ENCODE measurements at regions not wholly inside any gene's neighbourhood (a gene's known extent, or its start where the extent isn't known, plus 50 kb on each side); places are given as distances from the start of the nearest gene placed in this dataset.
"Not testable (repeated sequence)": the region's sequence is repeated elsewhere in the genome, so short reads cannot be mapped to it uniquely, and the experiment has no call there.

GRCh38 chr14:53399057-53399456 is 245.9 kb upstream of the DDHD1 start:
- Histone ChIP-seq H3K4me1 (ENCODE audit: control insufficient read depth, low read length) (no peaks in the 10 kb centered on the region), H3K9me2 (replicated peaks; ENCODE audit: control insufficient read depth, low read length) (no peaks in the 10 kb centered on the region), H3K4me3 (ENCODE audit: low read length) (no peak overlapping the region), H3K36me3 (ENCODE audit: control insufficient read depth, low read length) (no peaks in the 10 kb centered on the region), H3K9me3 (ENCODE audit: control insufficient read depth, insufficient read depth, low read length) (no peaks in the 10 kb centered on the region), H3F3A (ENCODE audit: control insufficient read depth, insufficient read depth) (no peaks in the 10 kb centered on the region), H3K27ac (ENCODE audit: low read depth, low read length) (no peak overlapping the region), H3K4me2 (ENCODE audit: low read length) (no peak overlapping the region), H3K79me2 (ENCODE audit: control insufficient read depth, low read length) (no peaks in the 10 kb centered on the region), H3K27me3 (ENCODE audit: control insufficient read depth, low read length) (no peaks in the 10 kb centered on the region), H4K20me1 (ENCODE audit: control insufficient read depth, insufficient read depth, low read depth, low read length) (no peaks in the 10 kb centered on the region)
- no peak for TF ChIP-seq EZH2phosphoT487 (IDR thresholded peaks at IDR 0.05; ENCODE audit: borderline replicate concordance, low read length)
- TF ChIP-seq CTCF (IDR thresholded peaks at IDR 0.05; ENCODE audit: low read depth, low read length, poor library complexity, severe bottlenecking): peak; percentile 54

GRCh38 chr14:53398616-53399015 is 245.5 kb upstream of the DDHD1 start:
- no peaks in the 10 kb centered on the region for H3K9me3 ChIP-seq (ENCODE audit: control insufficient read depth, insufficient read depth, low read length)

GRCh38 chr14:53395267-53395666 is 242.1 kb upstream of the DDHD1 start:
- H3F3A ChIP-seq (ENCODE audit: control insufficient read depth, insufficient read depth); H3K4me2 ChIP-seq (ENCODE audit: low read length); H3K9me3 ChIP-seq (ENCODE audit: control insufficient read depth, insufficient read depth, low read length); H3K4me1 ChIP-seq (ENCODE audit: control insufficient read depth, low read length); H3K36me3 ChIP-seq (ENCODE audit: control insufficient read depth, low read length); H4K20me1 ChIP-seq (ENCODE audit: control insufficient read depth, insufficient read depth, low read depth, low read length); H3K79me2 ChIP-seq (ENCODE audit: control insufficient read depth, low read length); H3K27ac ChIP-seq (ENCODE audit: low read depth, low read length); H3K4me3 ChIP-seq (ENCODE audit: low read length); H3K9me2 ChIP-seq (replicated peaks; ENCODE audit: control insufficient read depth, low read length); H3K27me3 ChIP-seq (ENCODE audit: control insufficient read depth, low read length): not testable (repeated sequence)

More at GRCh38 chr14:53398616-53399015, 245.5 kb upstream of the DDHD1 start:
- no peaks in the 10 kb centered on the region for H3K27me3 ChIP-seq (ENCODE audit: control insufficient read depth, low read length)
- H3K27ac ChIP-seq (ENCODE audit: low read depth, low read length): no peak overlapping the region
- H3K36me3 ChIP-seq (ENCODE audit: control insufficient read depth, low read length): no peaks in the 10 kb centered on the region
- H4K20me1 ChIP-seq (ENCODE audit: control insufficient read depth, insufficient read depth, low read depth, low read length): no peaks in the 10 kb centered on the region
- TF ChIP-seq CTCF (IDR thresholded peaks at IDR 0.05; ENCODE audit: low read depth, low read length, poor library complexity, severe bottlenecking): no peak
- TF ChIP-seq EZH2phosphoT487 (IDR thresholded peaks at IDR 0.05; ENCODE audit: borderline replicate concordance, low read length): no peak
- no peaks in the 10 kb centered on the region for H3K9me2 ChIP-seq (replicated peaks; ENCODE audit: control insufficient read depth, low read length)
- H3K4me2 ChIP-seq (ENCODE audit: low read length): no peak overlapping the region
- H3K4me1 ChIP-seq (ENCODE audit: control insufficient read depth, low read length): no peaks in the 10 kb centered on the region
- no peaks in the 10 kb centered on the region for H3F3A ChIP-seq (ENCODE audit: control insufficient read depth, insufficient read depth)
- no peak overlapping the region for H3K4me3 ChIP-seq (ENCODE audit: low read length)
- H3K79me2 ChIP-seq (ENCODE audit: control insufficient read depth, low read length): no peaks in the 10 kb centered on the region

- Histone ChIP-seq H3K4me2 (ENCODE audit: low read length) (no peak overlapping the region), H3K9me3 (ENCODE audit: control insufficient read depth, insufficient read depth, low read length) (no peaks in the 10 kb centered on the region), H3K9me2 (replicated peaks; ENCODE audit: control insufficient read depth, low read length) (no peaks in the 10 kb centered on the region), H3K27me3 (ENCODE audit: control insufficient read depth, low read length) (0 out of 2 replicates have a peak, but pooled peaks cover 2% of the 10 kb centered on the region), H3K36me3 (ENCODE audit: control insufficient read depth, low read length) (no peaks in the 10 kb centered on the region), H3K27ac (ENCODE audit: low read depth, low read length) (no peak overlapping the region), H4K20me1 (ENCODE audit: control insufficient read depth, insufficient read depth, low read depth, low read length) (no peaks in the 10 kb centered on the region), H3F3A (ENCODE audit: control insufficient read depth, insufficient read depth) (no peaks in the 10 kb centered on the region), H3K4me1 (ENCODE audit: control insufficient read depth, low read length) (no peaks in the 10 kb centered on the region), H3K4me3 (ENCODE audit: low read length) (no peak overlapping the region), H3K79me2 (ENCODE audit: control insufficient read depth, low read length) (no peaks in the 10 kb centered on the region)
- TF ChIP-seq CTCF (IDR thresholded peaks at IDR 0.05; ENCODE audit: low read depth, low read length, poor library complexity, severe bottlenecking) (no peak), EZH2phosphoT487 (IDR thresholded peaks at IDR 0.05; ENCODE audit: borderline replicate concordance, low read length) (no peak)
Measured at GRCh38 chr14:53391631-53392285, 238.6 kb upstream of the DDHD1 start.

Measured in DOHH2 (cell line).